H1 (cell line): ENCODE measurements at regions not wholly inside any gene's neighbourhood (a gene's known extent, or its start where the extent isn't known, plus 50 kb on each side); places are given as distances from the start of the nearest gene placed in this dataset.

Experiments
- CTCF ChIA-PET: fragments of 300-600 bp; sonication (Branson Sonifier 250); formaldehyde crosslinking; loops from one replicate; lab custom pipeline; 2021; ENCODE audit not compliant: partially characterized antibody; lab: Charles Lee
- POLR2A ChIA-PET: fragments of 300-600 bp; sonication (Branson Sonifier 250); formaldehyde crosslinking; loops from one replicate; lab custom pipeline; 2021; ENCODE audit warnings: inconsistent platforms; ENCODE audit not compliant: partially characterized antibody; lab: Charles Lee
- DNase-seq, 2 experiments: peaks; one replicate each; pipeline versions ENCODE4 v3.0.0 to v3.0.0-alpha.2; 2010 to 2022; ENCODE audit warnings: low spot score in 2 of 2, low read depth in 1 of 2, mixed read lengths in 1 of 2
- FAIRE-seq: peaks from 2 replicates; lab custom pipeline; 2011; peaks lifted over from hg19 to GRCh38; lab: Jason Lieb, UNC
- H2AFZ ChIP-seq: 2 replicates; pipeline ENCODE4 v1.8.1; 2012; ENCODE audit warnings: low read length, inconsistent platforms
- H2AK5ac ChIP-seq: 2 replicates; pipeline ENCODE4 v1.6.1; 2013; ENCODE audit warnings: low read depth, low read length
- H2BK120ac ChIP-seq: replicated peaks from 2 replicates; pipeline ENCODE3; 2013; ENCODE audit warnings: low read depth, low read length, inconsistent platforms
- H2BK12ac ChIP-seq: 2 replicates; pipeline ENCODE4 v1.6.1; 2013; ENCODE audit warnings: low read depth, low read length
- H2BK15ac ChIP-seq: 2 replicates; pipeline ENCODE4 v1.6.1; 2013; ENCODE audit warnings: low read length
- H2BK20ac ChIP-seq: 2 replicates; pipeline ENCODE4 v1.6.1; 2013; ENCODE audit warnings: low read length
- H2BK5ac ChIP-seq: 2 replicates; pipeline ENCODE4 v1.6.1; 2013; ENCODE audit warnings: low read depth, low read length
- H3K14ac ChIP-seq: 2 replicates; pipeline ENCODE4 v1.6.1; 2013; ENCODE audit warnings: inconsistent platforms; ENCODE audit not compliant: insufficient read length
- H3K18ac ChIP-seq: 2 replicates; pipeline ENCODE4 v1.6.1; 2013; ENCODE audit warnings: low read length; ENCODE audit errors: extremely low read depth
- H3K23ac ChIP-seq: 2 replicates; pipeline ENCODE4 v1.6.1; 2013; ENCODE audit warnings: inconsistent platforms; ENCODE audit not compliant: insufficient read length
- H3K23me2 ChIP-seq: 2 replicates; pipeline ENCODE4 v1.6.1; 2013; ENCODE audit warnings: low read depth, low read length
- H3K27ac ChIP-seq: 2 replicates; pipeline ENCODE4 v1.6.1; 2011; ENCODE audit warnings: low read depth, low read length, inconsistent platforms
- H3K27me3 ChIP-seq, 4 experiments: replicated peaks in 1 of 4; 1 replicate in 1 of 4; 2 replicates in 3 of 4; pipeline versions ENCODE4 v1.6.1 to v1.8.1; 2011 to 2013; ENCODE audit warnings: low read length in 3 of 4, mild to moderate bottlenecking in 3 of 4, inconsistent platforms in 2 of 4, mixed read lengths in 2 of 4, moderate library complexity in 1 of 4; ENCODE audit not compliant: control insufficient read depth in 3 of 4, insufficient read depth in 3 of 4; ENCODE audit errors: extremely low read depth in 1 of 4
- H3K36me3 ChIP-seq, 4 experiments: 2 replicates each; pipeline versions ENCODE4 v1.6.1 to v1.8.1; 2011 to 2013; ENCODE audit warnings: mild to moderate bottlenecking in 4 of 4, low read length in 3 of 4, moderate library complexity in 2 of 4, control low read depth in 1 of 4, inconsistent platforms in 1 of 4; ENCODE audit not compliant: insufficient read depth in 4 of 4, control insufficient read depth in 2 of 4
- H3K4ac ChIP-seq: replicated peaks from 2 replicates; pipeline ENCODE3; 2013; ENCODE audit warnings: low read length, low read depth, mixed read lengths, inconsistent platforms; ENCODE audit not compliant: insufficient read length
- H3K4me1 ChIP-seq, 4 experiments: replicated peaks in 1 of 4; 1 replicate in 1 of 4; 2 replicates in 3 of 4; pipeline versions ENCODE4 v1.6.1 to v1.8.1; 2011 to 2013; ENCODE audit warnings: low read length in 3 of 4, inconsistent platforms in 2 of 4, mixed read lengths in 1 of 4; ENCODE audit not compliant: insufficient read depth in 4 of 4, control insufficient read depth in 3 of 4
- H3K4me2 ChIP-seq, 2 experiments: 2 replicates each; pipeline versions ENCODE4 v1.6.1 to v1.8.1; 2011 to 2013; ENCODE audit warnings: low read depth in 2 of 2, low read length in 2 of 2, control low read depth in 1 of 2, inconsistent platforms in 1 of 2, mild to moderate bottlenecking in 1 of 2; ENCODE audit not compliant: insufficient read depth in 1 of 2
- H3K4me3 ChIP-seq, 4 experiments: fragments of 200-600, 300-600 bp in 1 of 4; sonication (generic), shearing (Covaris generic), sonication (Bioruptor Twin) in 1 of 4; 2 replicates each; pipeline versions ENCODE4 v1.5.1 to v1.8.1; 2011 to 2016; ENCODE audit warnings: low read length in 4 of 4, low read depth in 3 of 4, control low read depth in 2 of 4, inconsistent platforms in 2 of 4, mild to moderate bottlenecking in 2 of 4, mixed read lengths in 1 of 4, moderate library complexity in 1 of 4; ENCODE audit not compliant: insufficient read depth in 2 of 4; ENCODE audit errors: extremely low read depth in 1 of 4
- H3K56ac ChIP-seq: replicated peaks from 2 replicates; pipeline ENCODE3; 2013; ENCODE audit warnings: low read depth, mild to moderate bottlenecking, mixed read lengths, low read length, inconsistent platforms; ENCODE audit not compliant: insufficient read length
- H3K79me1 ChIP-seq: 2 replicates; pipeline ENCODE4 v1.6.1; 2013; ENCODE audit warnings: low read depth, low read length, control low read depth
- H3K79me2 ChIP-seq, 2 experiments: 2 replicates each; pipeline versions ENCODE4 v1.6.1 to v1.8.1; 2012 to 2013; ENCODE audit warnings: low read length in 2 of 2, mild to moderate bottlenecking in 2 of 2, inconsistent platforms in 1 of 2; ENCODE audit not compliant: insufficient read depth in 2 of 2, control insufficient read depth in 1 of 2
- H3K9ac ChIP-seq, 4 experiments: replicated peaks in 1 of 4; 1 replicate in 1 of 4; 2 replicates in 3 of 4; pipeline versions ENCODE4 v1.6.1 to v1.8.1; 2011 to 2013; ENCODE audit warnings: low read depth in 3 of 4, low read length in 3 of 4, control low read depth in 2 of 4, mild to moderate bottlenecking in 2 of 4, moderate library complexity in 2 of 4, inconsistent platforms in 1 of 4; ENCODE audit errors: extremely low read depth in 1 of 4
- H3K9me3 ChIP-seq, 2 experiments: 2 replicates each; pipeline versions ENCODE4 v1.6.1 to v1.8.1; 2012 to 2013; ENCODE audit warnings: mild to moderate bottlenecking in 2 of 2, moderate library complexity in 2 of 2, control low read depth in 1 of 2, inconsistent platforms in 1 of 2, low read depth in 1 of 2, low read length in 1 of 2, mixed read lengths in 1 of 2; ENCODE audit not compliant: insufficient read depth in 2 of 2
- H4K20me1 ChIP-seq, 2 experiments: replicated peaks in 1 of 2; 2 replicates each; pipeline versions ENCODE3 to v1.8.1; 2011 to 2013; ENCODE audit warnings: inconsistent platforms in 2 of 2, low read length in 2 of 2, mild to moderate bottlenecking in 1 of 2; ENCODE audit not compliant: insufficient read depth in 2 of 2, control insufficient read depth in 1 of 2
- H4K5ac ChIP-seq: 2 replicates; pipeline ENCODE4 v1.6.1; 2013; ENCODE audit warnings: low read length, low read depth, mixed read lengths, inconsistent platforms; ENCODE audit not compliant: insufficient read length
- H4K8ac ChIP-seq: 2 replicates; pipeline ENCODE4 v1.8.0; 2013; ENCODE audit warnings: mild to moderate bottlenecking, moderate library complexity, low read length, inconsistent platforms; ENCODE audit not compliant: insufficient read depth; ENCODE audit errors: extremely low read depth
- H4K91ac ChIP-seq: replicated peaks from 2 replicates; pipeline ENCODE3; 2013; ENCODE audit warnings: low read length, mixed read lengths, inconsistent platforms; ENCODE audit not compliant: insufficient read length
- ASH2L ChIP-seq: fragments of 200-600, 300-600 bp; sonication (generic); IDR thresholded peaks from one replicate; pipeline ENCODE4 v1.7.1; 2017; ENCODE audit warnings: low read length
- BACH1 ChIP-seq: IDR thresholded peaks from 2 replicates; pipeline ENCODE4 v1.6.1; 2012; ENCODE audit warnings: low read length, improper control_type of control experiment
- BCL11A ChIP-seq, 2 experiments: IDR thresholded peaks; one replicate each; pipeline ENCODE4 v1.6.1; 2011; ENCODE audit warnings: low read depth in 2 of 2, low read length in 2 of 2, mild to moderate bottlenecking in 2 of 2
- GABPA ChIP-seq: IDR thresholded peaks from 2 replicates; pipeline ENCODE4 v1.6.1; 2011; ENCODE audit warnings: mild to moderate bottlenecking, low read length, moderate library complexity, borderline replicate concordance; ENCODE audit not compliant: insufficient read depth
- JUN ChIP-seq: IDR thresholded peaks from 2 replicates; pipeline ENCODE4 v1.6.1; 2011; ENCODE audit warnings: low read depth, mild to moderate bottlenecking, improper control_type of control experiment, low read length
- NANOG ChIP-seq: IDR thresholded peaks from 2 replicates; pipeline ENCODE4 v1.6.1; 2011; ENCODE audit warnings: low read length, low read depth, mild to moderate bottlenecking, inconsistent platforms; ENCODE audit not compliant: insufficient read depth, poor library complexity, severe bottlenecking
- NRF1 ChIP-seq: IDR thresholded peaks from 2 replicates; pipeline ENCODE4 v1.6.1; 2011; ENCODE audit warnings: mild to moderate bottlenecking, low read depth, low read length, improper control_type of control experiment
- PHF8 ChIP-seq: fragments of 200-600 bp; sonication (generic); conservative IDR thresholded peaks from 2 replicates; pipeline ENCODE4 v1.7.1; 2012; ENCODE audit warnings: low read depth, mild to moderate bottlenecking, inconsistent platforms, low read length, moderate library complexity
- TBP ChIP-seq: IDR thresholded peaks from 2 replicates; pipeline ENCODE4 v1.6.1; 2011; ENCODE audit warnings: low read depth, low read length, improper control_type of control experiment
- TCF12 ChIP-seq: IDR thresholded peaks from 2 replicates; pipeline ENCODE4 v1.6.1; 2011; ENCODE audit warnings: low read depth, mild to moderate bottlenecking, low read length
- WGBS, 2 experiments: shearing (Covaris generic) in 1 of 2; methylation state at CpG; one replicate each; pipeline versions ENCODE4 v1.1.6 to v1.1.7; 2013 to 2015; ENCODE audit warnings: low lambda C conversion rate in 2 of 2, mixed read lengths in 2 of 2, inconsistent platforms in 1 of 2, low coverage in 1 of 2, missing lambda C conversion rate in 1 of 2; ENCODE audit not compliant: insufficient replicate concordance in 2 of 2, insufficient coverage in 1 of 2, insufficient read length in 1 of 2; ENCODE audit errors: extremely low coverage in 1 of 2, missing lambda C conversion rate in 1 of 2; 5-methylcytosine and 5-hydroxymethylcytosine counted together

GRCh38 chr11:115774756-115775155 lies 270.5 kb upstream of the CADM1 start:
- Histone ChIP-seq H2BK12ac (no peak overlapping the region), H3K79me1 (no peaks in the 10 kb centered on the region), H3K4me3 (no peak overlapping the region), H3K14ac (no peak overlapping the region), H3K36me3 (no peaks in the 10 kb centered on the region), H2AFZ (no peak overlapping the region), H4K91ac (no peak overlapping the region), H3K23me2 (no peaks in the 10 kb centered on the region; the same call in 1 of the 2 replicates), H3K9ac (no peak overlapping the region), H3K56ac (no peak overlapping the region), H3K4me2 (no peak overlapping the region), H3K23ac (no peak overlapping the region), H4K5ac (no peak overlapping the region), H2AK5ac (no peak overlapping the region), H2BK120ac (no peak overlapping the region), H3K27me3 (no peaks in the 10 kb centered on the region), H3K4me1 (no peaks in the 10 kb centered on the region; a peak in 1 of 7 replicates), H3K18ac (no peak overlapping the region), H4K20me1 (no peaks in the 10 kb centered on the region), H3K9me3 (no peaks in the 10 kb centered on the region), H2BK5ac (no peak overlapping the region), H2BK15ac (no peak overlapping the region), H3K79me2 (no peaks in the 10 kb centered on the region), H4K8ac (no peak overlapping the region), H3K27ac (no peak overlapping the region), H3K4ac (no peak overlapping the region), H2BK20ac (no peak overlapping the region)
- no peak for DNase-seq
- ChIA-PET POLR2A (no interaction called here), CTCF (interaction anchor here (0.7 kb wide), 1 partner anchor 11 kb away, joined by 3 read pairs; no protein-coding TSS in a partner anchor)
- 90% methylated on average over 7 of the region's 7 CpGs; no CpG with 5 or more reads in 1 of the 2 experiments for WGBS, 2 experiments
- FAIRE-seq: no peak
- TF ChIP-seq ASH2L: no peak
- no peak for TF ChIP-seq GABPA
- no peak for TF ChIP-seq BCL11A (IDR thresholded peaks at IDR 0.05; ENCODE audit: low read depth in 2 of 2, low read length in 2 of 2)
- TF ChIP-seq JUN: no peak
- no peak for TF ChIP-seq TCF12
- no peak for TF ChIP-seq NANOG
- TF ChIP-seq TBP: no peak
- no peak for TF ChIP-seq NRF1
- no peak for TF ChIP-seq PHF8
- TF ChIP-seq BACH1: no peak
